ENCODE measurements at regions not wholly inside any gene's neighbourhood (a gene's known extent, or its start where the extent isn't known, plus 50 kb on each side); places are given as distances from the start of the nearest gene placed in this dataset.

GRCh38 chr2:49794396-49794795 is 640.1 kb upstream of the FSHR start:
- CTCF ChIA-PET: no interaction called here
- H3K9me3 ChIP-seq (ENCODE audit: control insufficient read depth in 1 of 2, insufficient read depth in 1 of 2, low read depth in 1 of 2, low read length in 2 of 2): peaks cover 0 to 6% of the 10 kb centered on the region in 2 experiments; a peak in 2 of 4 replicates
- ATAC-seq (no peak), DNase-seq (ENCODE audit: low read depth, low spot score) (no peak)
- H3K36me3 ChIP-seq (ENCODE audit: control insufficient read depth in 1 of 2, insufficient read depth in 2 of 2, low read length in 2 of 2): no peaks in the 10 kb centered on the region
- TF ChIP-seq ELF1 (IDR thresholded peaks at IDR 0.05; ENCODE audit: borderline replicate concordance, low read depth): no peak
- TF ChIP-seq SIN3A (IDR thresholded peaks at IDR 0.05; ENCODE audit: low read depth): no peak
- no TSS peak for BruUV-seq (replicated peaks)
- H3K27me3 ChIP-seq (ENCODE audit: insufficient read depth, low read length): no peaks in the 10 kb centered on the region
- no peaks in the 10 kb centered on the region for H3K4me1 ChIP-seq (ENCODE audit: control insufficient read depth in 1 of 2, insufficient read depth in 2 of 2, low read length in 2 of 2)
- H3K4me2 ChIP-seq (ENCODE audit: low read length): no peak overlapping the region
- no peak overlapping the region for H2AFZ ChIP-seq (ENCODE audit: low read depth, low read length, poor library complexity, severe bottlenecking)
- no peak overlapping the region for H3K27ac ChIP-seq (ENCODE audit: low read depth, low read length)
- POLR2A ChIA-PET: no interaction called here
- intact Hi-C loops (cut with micrococcal nuclease): no loop called here
- H4K20me1 ChIP-seq (ENCODE audit: insufficient read depth): no peaks in the 10 kb centered on the region
- RAD21 ChIA-PET (ENCODE audit: low non-redundant PET in 1 of 2, low total read pairs in 2 of 2, uncharacterized antibody in 2 of 2, unreplicated experiment in 2 of 2): no interaction called here
- H3K9me2 ChIP-seq (ENCODE audit: insufficient read depth): no peaks in the 10 kb centered on the region
- no peaks in the 10 kb centered on the region for H3K79me2 ChIP-seq (ENCODE audit: insufficient read depth, low read length)
- H3K9ac ChIP-seq (ENCODE audit: low read length): no peak overlapping the region
- no peak overlapping the region for H3K4me3 ChIP-seq (replicated peaks in 1 of 2; ENCODE audit: low read depth in 1 of 2, low read length in 2 of 2)

- TF ChIP-seq, protein P1, sequence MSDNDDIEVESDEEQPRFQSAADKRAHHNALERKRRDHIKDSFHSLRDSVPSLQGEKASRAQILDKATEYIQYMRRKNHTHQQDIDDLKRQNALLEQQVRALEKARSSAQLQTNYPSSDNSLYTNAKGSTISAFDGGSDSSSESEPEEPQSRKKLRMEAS (IDR thresholded peaks at IDR 0.05): no peak
- TF ChIP-seq REST (IDR thresholded peaks at IDR 0.05; ENCODE audit: low read depth) (no peak), POLR2AphosphoS5 (IDR thresholded peaks at IDR 0.05; ENCODE audit: low read depth, low read length) (no peak), EZH2phosphoT487 (IDR thresholded peaks at IDR 0.05; ENCODE audit: borderline replicate concordance) (no peak), CEBPB (IDR thresholded peaks at IDR 0.05; ENCODE audit: low read depth) (no peak), CTCF (IDR thresholded peaks at IDR 0.05 in 2 of 3, conservative IDR thresholded peaks at IDR 0.05 in 1 of 3; ENCODE audit: borderline replicate concordance in 1 of 3, insufficient read depth in 1 of 3, low read depth in 2 of 3, low read length in 2 of 3) (no peak), POLR2A (IDR thresholded peaks at IDR 0.05; ENCODE audit: borderline replicate concordance, extremely low read depth, insufficient read depth, insufficient read length) (no peak), TCF7L2 (IDR thresholded peaks at IDR 0.05; ENCODE audit: borderline replicate concordance, extremely low read depth, insufficient read depth, insufficient read length) (no peak), FOSL1 (IDR thresholded peaks at IDR 0.05; ENCODE audit: low read depth) (no peak)
- TF ChIP-seq, protein P2, sequence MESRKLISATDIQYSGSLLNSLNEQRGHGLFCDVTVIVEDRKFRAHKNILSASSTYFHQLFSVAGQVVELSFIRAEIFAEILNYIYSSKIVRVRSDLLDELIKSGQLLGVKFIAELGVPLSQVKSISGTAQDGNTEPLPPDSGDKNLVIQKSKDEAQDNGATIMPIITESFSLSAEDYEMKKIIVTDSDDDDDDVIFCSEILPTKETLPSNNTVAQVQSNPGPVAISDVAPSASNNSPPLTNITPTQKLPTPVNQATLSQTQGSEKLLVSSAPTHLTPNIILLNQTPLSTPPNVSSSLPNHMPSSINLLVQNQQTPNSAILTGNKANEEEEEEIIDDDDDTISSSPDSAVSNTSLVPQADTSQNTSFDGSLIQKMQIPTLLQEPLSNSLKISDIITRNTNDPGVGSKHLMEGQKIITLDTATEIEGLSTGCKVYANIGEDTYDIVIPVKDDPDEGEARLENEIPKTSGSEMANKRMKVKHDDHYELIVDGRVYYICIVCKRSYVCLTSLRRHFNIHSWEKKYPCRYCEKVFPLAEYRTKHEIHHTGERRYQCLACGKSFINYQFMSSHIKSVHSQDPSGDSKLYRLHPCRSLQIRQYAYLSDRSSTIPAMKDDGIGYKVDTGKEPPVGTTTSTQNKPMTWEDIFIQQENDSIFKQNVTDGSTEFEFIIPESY (IDR thresholded peaks at IDR 0.05; ENCODE audit: extremely low read depth, insufficient replicate concordance, low read length): no peak
- H2AFZ ChIP-seq (ENCODE audit: low read depth, low read length, poor library complexity, severe bottlenecking): no peak overlapping the region
- ChIA-PET POLR2A (no interaction called here), RAD21 (ENCODE audit: low non-redundant PET in 1 of 2, low total read pairs in 2 of 2, uncharacterized antibody in 2 of 2, unreplicated experiment in 2 of 2) (no interaction called here), CTCF (no interaction called here)
- ATAC-seq (no peak), DNase-seq (ENCODE audit: low read depth, low spot score) (no peak)
- H3K4me1 ChIP-seq (ENCODE audit: control insufficient read depth in 1 of 2, insufficient read depth in 2 of 2, low read length in 2 of 2): no peaks in the 10 kb centered on the region
- H3K36me3 ChIP-seq (ENCODE audit: control insufficient read depth in 1 of 2, insufficient read depth in 2 of 2, low read length in 2 of 2): no peaks in the 10 kb centered on the region
- intact Hi-C loops (cut with micrococcal nuclease): no loop called here
- BruUV-seq (replicated peaks): no TSS peak
- peaks cover 0 to 15% of the 10 kb centered on the region in 2 experiments; a peak in 2 of 4 replicates for H3K9me3 ChIP-seq (ENCODE audit: control insufficient read depth in 1 of 2, insufficient read depth in 1 of 2, low read depth in 1 of 2, low read length in 2 of 2)
- no peaks in the 10 kb centered on the region for H3K79me2 ChIP-seq (ENCODE audit: insufficient read depth, low read length)
- H4K20me1 ChIP-seq (ENCODE audit: insufficient read depth): no peaks in the 10 kb centered on the region
- no peak overlapping the region for H3K9ac ChIP-seq (ENCODE audit: low read length)
- no peak overlapping the region for H3K4me3 ChIP-seq (replicated peaks in 1 of 2; ENCODE audit: low read depth in 1 of 2, low read length in 2 of 2)
- no peaks in the 10 kb centered on the region for H3K9me2 ChIP-seq (ENCODE audit: insufficient read depth)
- H3K27ac ChIP-seq (ENCODE audit: low read depth, low read length): no peak overlapping the region
- no peak overlapping the region for H3K4me2 ChIP-seq (ENCODE audit: low read length)
- no peaks in the 10 kb centered on the region for H3K27me3 ChIP-seq (ENCODE audit: insufficient read depth, low read length)
Observed at GRCh38 chr2:49788300-49788699, 634.0 kb upstream of the FSHR start.
